AG09309 (cell line): ENCODE measurements at regions not wholly inside any gene's neighbourhood (a gene's known extent, or its start where the extent isn't known, plus 50 kb on each side); places are given as distances from the start of the nearest gene placed in this dataset.
"Not testable (repeated sequence)": the region's sequence is repeated elsewhere in the genome, so short reads cannot be mapped to it uniquely, and the experiment has no call there.

Experiments used
- DNase-seq: peaks from one replicate; pipeline ENCODE4 v3.0.0-alpha.2; 2010; ENCODE audit warnings: low read depth
- H3K4me3 ChIP-seq: 2 replicates; pipeline ENCODE4 v1.5.1; 2011; ENCODE audit warnings: mild to moderate bottlenecking, low read depth, low read length, moderate library complexity; ENCODE audit not compliant: control insufficient read depth
- TF ChIP-seq, protein P1 (sequence below): IDR thresholded peaks from 2 replicates; pipeline ENCODE4 v1.5.1; 2011; ENCODE audit warnings: mild to moderate bottlenecking, low read depth, low read length, inconsistent platforms; ENCODE audit not compliant: insufficient read depth, control insufficient read depth; ENCODE audit errors: missing control alignments

DNA sequence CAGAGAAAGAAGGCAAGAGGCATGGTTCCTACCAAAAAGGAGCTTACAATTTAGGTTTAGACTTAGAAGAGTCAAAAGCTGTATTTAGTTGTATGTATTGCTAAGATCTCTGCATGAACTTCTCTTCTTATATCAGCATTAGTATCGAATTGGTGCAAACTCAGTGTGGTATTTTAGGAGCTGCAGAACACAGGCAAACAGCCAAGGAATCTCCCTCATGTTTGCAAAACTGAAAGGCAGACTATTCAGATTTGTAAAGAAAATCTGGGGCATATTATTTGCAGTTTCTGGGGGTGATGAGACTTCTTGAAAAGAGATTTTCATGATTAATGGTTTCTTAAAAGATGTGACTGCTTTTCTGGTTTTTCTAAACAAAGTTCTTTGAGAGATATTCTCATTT lies 252.7 kb downstream of the CEMIP2 start:
- TF ChIP-seq, protein P1, sequence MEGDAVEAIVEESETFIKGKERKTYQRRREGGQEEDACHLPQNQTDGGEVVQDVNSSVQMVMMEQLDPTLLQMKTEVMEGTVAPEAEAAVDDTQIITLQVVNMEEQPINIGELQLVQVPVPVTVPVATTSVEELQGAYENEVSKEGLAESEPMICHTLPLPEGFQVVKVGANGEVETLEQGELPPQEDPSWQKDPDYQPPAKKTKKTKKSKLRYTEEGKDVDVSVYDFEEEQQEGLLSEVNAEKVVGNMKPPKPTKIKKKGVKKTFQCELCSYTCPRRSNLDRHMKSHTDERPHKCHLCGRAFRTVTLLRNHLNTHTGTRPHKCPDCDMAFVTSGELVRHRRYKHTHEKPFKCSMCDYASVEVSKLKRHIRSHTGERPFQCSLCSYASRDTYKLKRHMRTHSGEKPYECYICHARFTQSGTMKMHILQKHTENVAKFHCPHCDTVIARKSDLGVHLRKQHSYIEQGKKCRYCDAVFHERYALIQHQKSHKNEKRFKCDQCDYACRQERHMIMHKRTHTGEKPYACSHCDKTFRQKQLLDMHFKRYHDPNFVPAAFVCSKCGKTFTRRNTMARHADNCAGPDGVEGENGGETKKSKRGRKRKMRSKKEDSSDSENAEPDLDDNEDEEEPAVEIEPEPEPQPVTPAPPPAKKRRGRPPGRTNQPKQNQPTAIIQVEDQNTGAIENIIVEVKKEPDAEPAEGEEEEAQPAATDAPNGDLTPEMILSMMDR = no peak
- no peak for DNase-seq

DNA sequence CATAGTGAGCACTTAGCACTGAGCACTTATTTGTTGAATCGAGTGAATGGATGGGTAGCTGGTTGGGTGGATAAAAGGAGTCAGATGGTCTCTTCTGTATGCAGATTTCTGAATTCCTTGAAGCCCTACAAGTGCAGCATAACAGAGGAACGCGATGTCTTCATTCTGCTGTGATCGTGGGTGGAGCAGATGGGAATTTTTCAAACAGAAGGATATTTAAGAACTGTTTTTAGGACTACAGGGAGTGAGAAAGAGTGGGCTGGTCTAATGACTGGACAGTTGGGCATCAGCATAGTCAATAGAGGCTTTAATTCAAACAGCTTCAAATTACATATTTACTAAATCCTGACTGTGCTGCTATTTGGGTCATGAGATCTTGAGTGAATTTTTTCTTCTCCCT lies 253.2 kb downstream of the CEMIP2 start:
- H3K4me3 ChIP-seq = no peak overlapping the region
- DNase-seq = no peak
- TF ChIP-seq, protein P1 = no peak

More for the DNA sequence above, 252.7 kb downstream of the CEMIP2 start:
- no peak overlapping the region for H3K4me3 ChIP-seq

DNA sequence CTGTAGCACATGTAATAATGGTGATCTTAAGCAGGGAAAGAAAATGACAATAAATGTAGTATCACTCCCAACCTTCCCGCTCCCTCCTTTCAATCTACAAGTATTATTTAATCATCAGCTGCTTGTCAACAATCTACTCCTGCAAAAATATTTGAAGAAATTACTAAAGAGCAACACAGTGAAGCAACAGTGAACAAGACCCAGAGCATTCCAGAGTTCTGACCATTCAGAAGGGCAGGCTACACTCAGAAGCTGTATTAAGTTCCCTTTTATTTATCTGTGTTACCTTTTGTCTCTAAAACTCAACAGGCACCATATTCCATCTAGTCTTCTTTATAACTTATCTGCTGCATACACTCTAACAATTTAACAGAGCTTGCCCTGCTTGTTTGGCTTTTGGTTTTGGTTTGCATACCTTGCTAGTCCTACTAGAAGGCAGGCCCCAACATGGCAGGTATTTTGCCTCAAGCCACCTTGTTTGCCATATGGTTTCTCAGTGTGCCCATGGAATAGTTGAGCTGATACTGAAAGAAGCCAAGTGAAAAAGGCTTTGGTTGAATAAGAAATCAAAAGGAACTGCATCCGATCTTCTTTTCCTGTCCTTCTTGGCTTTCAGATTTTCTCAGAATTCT lies 253.9 kb downstream of the CEMIP2 start:
- TF ChIP-seq, protein P1 = no peak
- DNase-seq = no peak
- H3K4me3 ChIP-seq = no peak overlapping the region

DNA sequence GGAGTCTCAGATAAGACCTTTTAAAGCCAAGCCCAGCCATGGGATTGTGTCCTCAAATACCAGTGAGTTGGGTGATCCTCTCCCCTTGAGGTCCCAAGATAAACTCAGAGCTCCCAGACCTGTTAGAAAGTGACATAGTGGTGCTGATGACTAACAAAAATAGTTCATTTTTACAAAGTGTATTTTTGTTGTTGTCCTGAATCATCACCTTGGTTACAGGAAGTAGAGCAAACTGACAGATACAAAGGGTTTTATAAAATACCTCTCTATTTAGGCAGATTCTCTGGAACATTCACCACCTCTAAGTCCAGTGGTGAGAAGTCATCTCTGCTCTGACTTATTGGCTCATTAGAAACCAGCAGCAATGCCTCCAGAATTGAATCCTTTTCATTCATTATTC lies 259.3 kb downstream of the CEMIP2 start:
- no peak for DNase-seq
- H3K4me3 ChIP-seq = no peak overlapping the region
- TF ChIP-seq, protein P1 = no peak

DNA sequence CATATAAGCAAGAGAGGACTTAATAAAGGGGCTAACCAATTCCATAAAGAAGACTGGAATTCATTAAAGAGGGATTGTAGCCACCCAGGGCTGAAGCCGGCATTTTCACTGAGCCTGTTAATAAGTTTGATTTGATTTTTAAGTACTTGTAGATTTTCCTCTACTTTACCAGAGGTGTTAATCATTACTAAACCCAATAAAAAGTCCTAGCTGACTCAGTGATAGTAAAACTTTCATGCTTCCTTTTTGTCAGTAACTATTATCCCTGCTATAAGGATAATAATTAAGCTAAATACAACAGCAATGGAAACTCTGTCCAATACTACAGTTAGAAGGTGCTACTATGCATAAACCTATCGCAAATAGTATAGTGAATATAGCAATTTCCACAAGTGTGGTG lies 260.2 kb downstream of the CEMIP2 start:
- DNase-seq, H3K4me3 ChIP-seq: not testable (repeated sequence)

DNA sequence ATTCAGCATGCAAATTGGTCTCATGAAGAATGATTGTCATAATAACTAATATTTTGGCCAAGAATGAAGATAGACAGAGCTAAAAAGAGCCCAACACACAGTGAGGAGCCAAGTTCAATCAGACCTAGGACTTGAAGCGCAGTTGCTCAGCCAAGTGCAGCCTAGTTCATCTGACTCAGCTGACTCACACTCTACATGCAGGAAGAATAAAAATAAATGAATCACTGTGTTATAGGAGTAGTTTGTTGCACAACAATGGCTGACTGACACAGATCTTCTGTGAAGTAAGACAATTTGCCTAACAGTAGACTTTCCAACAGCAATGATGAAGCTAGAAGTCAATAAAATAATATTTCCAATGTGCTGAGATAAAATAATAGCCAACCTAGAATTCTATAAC lies 261.5 kb downstream of the CEMIP2 start:
- TF ChIP-seq, protein P1 = no peak
- no peak overlapping the region for H3K4me3 ChIP-seq
- DNase-seq = peak; percentile 59

DNA sequence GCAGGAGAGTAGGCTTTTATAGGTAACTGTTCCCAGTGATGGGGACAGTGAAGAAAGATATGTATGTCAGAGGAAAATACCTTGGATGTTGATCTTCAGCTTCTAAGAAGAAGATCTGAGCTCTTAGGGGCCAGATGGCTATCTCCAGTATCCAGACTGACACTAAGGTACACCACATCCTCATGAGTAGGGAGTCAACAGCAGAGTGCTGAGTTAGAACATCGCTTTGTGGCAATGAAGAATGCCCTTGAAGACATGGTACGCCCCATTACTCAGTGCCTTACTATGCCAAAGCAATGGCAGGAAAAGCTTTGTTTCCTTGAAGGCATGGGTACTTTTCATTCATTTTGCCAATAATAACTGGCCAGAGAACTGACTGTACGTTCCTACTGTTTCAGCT lies 263.7 kb downstream of the CEMIP2 start:
- no peak overlapping the region for H3K4me3 ChIP-seq
- TF ChIP-seq, protein P1 = no peak
- DNase-seq = no peak
